ENCODE measurements at regions not wholly inside any gene's neighbourhood (a gene's known extent, or its start where the extent isn't known, plus 50 kb on each side); places are given as distances from the start of the nearest gene placed in this dataset.

GRCh38 chr2:235218486-235218907 is 266.7 kb downstream of the SH3BP4 start:
- Histone ChIP-seq H3K79me2 (ENCODE audit: control insufficient read depth in 1 of 2, insufficient read depth in 2 of 2, low read length in 2 of 2) (no peaks in the 10 kb centered on the region), H3K23ac (ENCODE audit: insufficient read length) (no peak overlapping the region), H3K9ac (replicated peaks in 1 of 4; ENCODE audit: extremely low read depth in 1 of 4, low read depth in 3 of 4, low read length in 3 of 4) (no peak overlapping the region), H4K8ac (ENCODE audit: extremely low read depth, insufficient read depth, low read length) (no peak overlapping the region), H4K20me1 (replicated peaks in 1 of 2; ENCODE audit: control insufficient read depth in 1 of 2, insufficient read depth in 2 of 2, low read length in 2 of 2) (no peaks in the 10 kb centered on the region), H3K36me3 (ENCODE audit: control insufficient read depth in 2 of 4, insufficient read depth in 4 of 4, low read length in 3 of 4) (no peaks in the 10 kb centered on the region), H2BK12ac (ENCODE audit: low read depth, low read length) (no peak overlapping the region), H4K91ac (replicated peaks; ENCODE audit: insufficient read length, low read length) (no peak overlapping the region), H3K56ac (replicated peaks; ENCODE audit: insufficient read length, low read depth, low read length) (no peak overlapping the region), H2BK5ac (ENCODE audit: low read depth, low read length) (no peak overlapping the region), H3K18ac (ENCODE audit: extremely low read depth, low read length) (no peak overlapping the region), H2AFZ (ENCODE audit: low read length) (no peak overlapping the region), H2AK5ac (ENCODE audit: low read depth, low read length) (no peak overlapping the region), H3K4me1 (replicated peaks in 1 of 4; ENCODE audit: control insufficient read depth in 3 of 4, insufficient read depth in 4 of 4, low read length in 3 of 4) (no peaks in the 10 kb centered on the region), H2BK20ac (ENCODE audit: low read length) (no peak overlapping the region), H3K4ac (replicated peaks; ENCODE audit: insufficient read length, low read depth, low read length) (no peak overlapping the region), H3K4me3 (ENCODE audit: extremely low read depth in 1 of 4, insufficient read depth in 2 of 4, low read depth in 3 of 4, low read length in 4 of 4) (no peak overlapping the region), H3K14ac (ENCODE audit: insufficient read length) (no peak overlapping the region), H3K79me1 (ENCODE audit: low read depth, low read length) (no peaks in the 10 kb centered on the region), H3K9me3 (ENCODE audit: insufficient read depth in 2 of 2, low read depth in 1 of 2, low read length in 1 of 2) (no peaks in the 10 kb centered on the region), H3K4me2 (ENCODE audit: insufficient read depth in 1 of 2, low read depth in 2 of 2, low read length in 2 of 2) (no peak overlapping the region), H3K27me3 (replicated peaks in 1 of 4; ENCODE audit: control insufficient read depth in 3 of 4, extremely low read depth in 1 of 4, insufficient read depth in 3 of 4, low read length in 3 of 4) (no peaks in the 10 kb centered on the region), H2BK15ac (ENCODE audit: low read length) (no peak overlapping the region), H2BK120ac (replicated peaks; ENCODE audit: low read depth, low read length) (no peak overlapping the region), H3K23me2 (ENCODE audit: low read depth, low read length) (no peaks in the 10 kb centered on the region), H4K5ac (ENCODE audit: insufficient read length, low read depth, low read length) (no peak overlapping the region), H3K27ac (ENCODE audit: low read depth, low read length) (no peak overlapping the region)
- ChIA-PET POLR2A (ENCODE audit: partially characterized antibody) (no interaction called here), CTCF (ENCODE audit: partially characterized antibody) (interaction anchor here (1.2 to 1.7 kb wide), 2 partner anchors 11 to 38 kb away, joined by 3 read pairs; no protein-coding TSS in a partner anchor)
- 85% methylated on average over 10 of the region's 10 CpGs; no CpG with 5 or more reads in 1 of the 2 experiments for WGBS, 2 experiments (ENCODE audit: extremely low coverage in 1 of 2, insufficient coverage in 1 of 2, insufficient read length in 1 of 2, insufficient replicate concordance in 2 of 2, low coverage in 1 of 2, low lambda C conversion rate in 2 of 2, missing lambda C conversion rate in 1 of 2)
- no peak for DNase-seq (ENCODE audit: low read depth in 1 of 2, low spot score in 2 of 2)
- TF ChIP-seq MAX (IDR thresholded peaks at IDR 0.05), result no peak
- TF ChIP-seq MAFK (IDR thresholded peaks at IDR 0.05; ENCODE audit: low read depth, low read length), result no peak
- TF ChIP-seq SIRT6 (IDR thresholded peaks at IDR 0.05; ENCODE audit: low read length), result no peak
- no peak for TF ChIP-seq PHF8 (conservative IDR thresholded peaks at IDR 0.05; ENCODE audit: low read depth, low read length)
- no peak for TF ChIP-seq RAD21 (IDR thresholded peaks at IDR 0.05 in 1 of 2, conservative IDR thresholded peaks at IDR 0.05 in 1 of 2; ENCODE audit: low read depth in 2 of 2, low read length in 2 of 2)
- no peak for TF ChIP-seq JUND (IDR thresholded peaks at IDR 0.05; ENCODE audit: low read length)
- no peak for TF ChIP-seq SP1 (IDR thresholded peaks at IDR 0.05; ENCODE audit: low read depth, low read length)
- no peak for TF ChIP-seq GABPA (IDR thresholded peaks at IDR 0.05; ENCODE audit: borderline replicate concordance, insufficient read depth, low read length)
- no peak for TF ChIP-seq KDM5A (IDR thresholded peaks at IDR 0.05; ENCODE audit: low read length)
- no peak for TF ChIP-seq CBX5 (IDR thresholded peaks at IDR 0.05; ENCODE audit: low read depth, low read length)
- FAIRE-seq, result no peak
